Psoas muscle (tissue), 7 donors: ENCODE measurements at regions not wholly inside any gene's neighbourhood (a gene's known extent, or its start where the extent isn't known, plus 50 kb on each side); places are given as distances from the start of the nearest gene placed in this dataset.

Source experiments
- ATAC-seq, 4 donors: fragments of 200-7000 bp; cut with Tn5 transposase; one replicate each; pipeline ENCODE4 v1.9.1; 2020; ENCODE audit warnings: moderate library complexity in 3 of 4, mild to moderate bottlenecking in 2 of 4
- DNase-seq, 2 donors: peaks; one replicate each; pipeline ENCODE4 v3.0.0-alpha.2; 2020
- H3K27ac ChIP-seq: fragments of 200-600 bp; one replicate; pipeline ENCODE4 v1.8.0; 2022
- H3K27me3 ChIP-seq, 3 donors: fragments of 200-600 bp in 1 of 3; one replicate each; pipeline versions ENCODE4 v1.6.1 to v1.8.0; 2013 to 2022; ENCODE audit warnings: low read length in 2 of 3, mild to moderate bottlenecking in 2 of 3, moderate library complexity in 1 of 3; ENCODE audit not compliant: insufficient read depth in 3 of 3
- H3K36me3 ChIP-seq, 2 donors: fragments of 200-600 bp in 1 of 2; one replicate each; pipeline versions ENCODE4 v1.6.1 to v1.8.0; 2013 to 2022; ENCODE audit warnings: low read depth in 1 of 2, mild to moderate bottlenecking in 1 of 2, moderate library complexity in 1 of 2; ENCODE audit not compliant: insufficient read depth in 1 of 2
- H3K4me1 ChIP-seq: fragments of 200-600 bp; one replicate; pipeline ENCODE4 v1.8.0; 2022
- H3K4me3 ChIP-seq: fragments of 200-600 bp; one replicate; pipeline ENCODE4 v1.8.0; 2022; ENCODE audit warnings: mild to moderate bottlenecking
- H3K9me3 ChIP-seq: fragments of 200-600 bp; one replicate; pipeline ENCODE4 v1.8.0; 2022
- WGBS, 3 donors: extraction: QIAGEN DNeasy Blood & Tissue Kit; methylation state at CpG; one replicate each; pipeline versions ENCODE4 v1.1.6 to v1.1.7; 2013; 5-methylcytosine and 5-hydroxymethylcytosine counted together
- intact Hi-C, 2 donors: fragments of 100-400 bp; cut with DNase I; formaldehyde crosslinking; loops; one replicate each; pipeline versions ENCODE4 v1.11.0 to v1.14.2; 2022
- TF ChIP-seq, protein P1 (sequence below): fragments of 200-600 bp; IDR thresholded peaks from one replicate; pipeline ENCODE4 v1.8.0; 2022; ENCODE audit warnings: antibody characterized with exemption
- donor health status: healthy with polysubstance abuse.
- donor health status: DM: no; HTN: no; CAD: no; lungs with moderate emphysema.
- donor health status: Bipolar disorder and iron deficiency.
- donor health status: healthy.
- donor health status: DM: yes; HTN: yes; CAD: no.
- donor health status: DM: no; HTN: no; CAD: no.
- donor health status: DM: yes; HTN: yes; CAD: no.

DNA sequence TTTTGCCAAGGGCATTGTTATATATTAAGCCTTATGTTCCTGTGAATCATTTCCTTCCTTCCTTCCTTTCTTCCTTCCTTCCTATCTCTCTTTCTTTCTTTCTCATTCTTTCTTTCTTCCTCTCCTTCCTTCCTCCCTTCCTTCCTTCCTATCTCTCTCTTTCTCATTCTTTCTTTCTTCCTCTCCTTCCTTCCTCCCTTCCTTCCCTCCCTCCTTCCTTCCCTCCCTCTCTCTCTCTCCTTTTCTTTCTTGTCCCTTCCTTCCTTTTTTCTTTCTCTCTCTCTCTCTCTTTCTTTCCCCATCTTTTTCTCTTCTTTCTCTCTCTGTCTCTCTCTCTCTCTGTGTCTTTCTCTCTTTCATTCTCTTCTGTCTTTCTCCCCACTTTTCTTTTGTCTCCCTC, 226.6 kb downstream of the ETNK1 start:
- no peak for DNase-seq
- intact Hi-C loops, result no loop called here
- no peak overlapping the region for H3K4me3 ChIP-seq
- H3K27ac ChIP-seq, result no peak overlapping the region
- H3K4me1 ChIP-seq, result no peaks in the 10 kb centered on the region
- no peaks in the 10 kb centered on the region for H3K36me3 ChIP-seq
- H3K9me3 ChIP-seq, result no peaks in the 10 kb centered on the region
- H3K27me3 ChIP-seq, result no peaks in the 10 kb centered on the region
- TF ChIP-seq, protein P1, sequence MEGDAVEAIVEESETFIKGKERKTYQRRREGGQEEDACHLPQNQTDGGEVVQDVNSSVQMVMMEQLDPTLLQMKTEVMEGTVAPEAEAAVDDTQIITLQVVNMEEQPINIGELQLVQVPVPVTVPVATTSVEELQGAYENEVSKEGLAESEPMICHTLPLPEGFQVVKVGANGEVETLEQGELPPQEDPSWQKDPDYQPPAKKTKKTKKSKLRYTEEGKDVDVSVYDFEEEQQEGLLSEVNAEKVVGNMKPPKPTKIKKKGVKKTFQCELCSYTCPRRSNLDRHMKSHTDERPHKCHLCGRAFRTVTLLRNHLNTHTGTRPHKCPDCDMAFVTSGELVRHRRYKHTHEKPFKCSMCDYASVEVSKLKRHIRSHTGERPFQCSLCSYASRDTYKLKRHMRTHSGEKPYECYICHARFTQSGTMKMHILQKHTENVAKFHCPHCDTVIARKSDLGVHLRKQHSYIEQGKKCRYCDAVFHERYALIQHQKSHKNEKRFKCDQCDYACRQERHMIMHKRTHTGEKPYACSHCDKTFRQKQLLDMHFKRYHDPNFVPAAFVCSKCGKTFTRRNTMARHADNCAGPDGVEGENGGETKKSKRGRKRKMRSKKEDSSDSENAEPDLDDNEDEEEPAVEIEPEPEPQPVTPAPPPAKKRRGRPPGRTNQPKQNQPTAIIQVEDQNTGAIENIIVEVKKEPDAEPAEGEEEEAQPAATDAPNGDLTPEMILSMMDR, result no peak
- ATAC-seq, result no peak

DNA sequence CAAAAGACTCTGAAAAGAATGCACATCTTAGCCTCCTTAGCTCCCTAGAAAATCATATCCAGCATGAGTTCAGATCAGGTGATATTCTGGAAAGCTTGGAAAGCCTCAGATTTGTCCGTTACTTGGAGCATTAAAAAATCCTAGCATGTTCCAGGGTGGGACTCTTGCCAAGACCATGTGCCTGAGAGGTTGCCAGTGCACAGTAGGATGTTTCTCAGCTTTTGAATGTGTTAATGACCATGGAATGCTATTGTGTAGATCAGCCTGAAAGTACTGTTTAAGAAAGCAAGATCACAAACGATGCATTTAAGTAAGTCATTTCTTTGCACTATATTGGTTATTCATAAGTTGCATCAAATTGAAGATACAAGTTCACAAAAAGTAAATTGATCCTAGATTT, 230.5 kb downstream of the ETNK1 start:
- ATAC-seq, result no peak
- no peaks in the 10 kb centered on the region for H3K9me3 ChIP-seq
- no peaks in the 10 kb centered on the region for H3K27me3 ChIP-seq
- no peaks in the 10 kb centered on the region for H3K36me3 ChIP-seq
- H3K4me1 ChIP-seq, result no peaks in the 10 kb centered on the region
- TF ChIP-seq, protein P1, result no peak
- WGBS, 3 donors, result 43 to 48% (median 44%) methylated on average over 2 of the region's 2 CpGs
- no peak overlapping the region for H3K4me3 ChIP-seq
- no peak overlapping the region for H3K27ac ChIP-seq
- intact Hi-C loops, result no loop called here
- no peak for DNase-seq

- no peak overlapping the region for H3K4me3 ChIP-seq
- no peaks in the 10 kb centered on the region for H3K9me3 ChIP-seq
- ATAC-seq (no peak), DNase-seq (no peak)
- TF ChIP-seq, protein P1, result peak; percentile 39
- no peaks in the 10 kb centered on the region for H3K27me3 ChIP-seq
- no peak overlapping the region for H3K27ac ChIP-seq
- intact Hi-C loops, result no loop called here
- H3K36me3 ChIP-seq, result no peaks in the 10 kb centered on the region
- no peaks in the 10 kb centered on the region for H3K4me1 ChIP-seq
- 0 to 3% (median 1%) methylated on average over 2 of the region's 2 CpGs for WGBS, 3 donors
Observed at GRCh38 chr12:22856178-22856577, 231.2 kb downstream of the ETNK1 start.

DNA sequence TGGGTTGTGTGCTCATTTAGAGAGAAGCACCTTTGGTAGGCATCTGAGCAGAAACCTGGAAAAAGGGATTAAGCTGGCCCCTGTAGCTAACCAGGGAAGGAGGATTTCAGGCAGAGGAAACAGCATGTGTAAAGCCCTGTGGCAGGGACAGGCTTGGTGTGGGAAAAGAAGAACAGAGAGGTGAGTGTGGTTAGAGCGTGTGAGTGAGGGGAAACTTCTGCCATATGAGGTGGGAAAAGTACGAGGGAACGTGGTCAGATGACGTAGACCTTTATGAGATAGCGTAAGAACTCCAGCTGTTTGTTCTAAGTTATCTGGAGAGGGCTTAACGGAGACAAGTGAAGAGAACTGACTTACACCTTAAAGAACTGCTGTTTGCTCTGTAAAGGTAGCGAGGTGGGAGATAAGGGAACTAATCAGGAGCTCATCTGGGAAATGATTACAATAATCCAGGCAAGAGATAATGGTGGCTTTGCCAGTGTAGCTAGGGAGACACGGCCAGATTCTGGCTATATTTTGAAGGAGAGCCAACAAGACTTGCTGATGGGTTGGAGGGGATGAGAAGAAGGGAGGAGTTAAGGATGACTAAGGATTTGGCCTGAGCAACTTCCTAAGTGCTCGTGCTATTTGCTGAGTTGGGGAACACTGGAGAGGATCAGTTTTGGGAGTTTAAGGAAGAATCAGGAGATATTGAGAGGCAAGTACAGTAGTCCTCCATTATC, 234.0 kb downstream of the ETNK1 start:
- intact Hi-C loops, result no loop called here

More for the DNA sequence above, 234.0 kb downstream of the ETNK1 start:
- Histone ChIP-seq H3K36me3 (no peaks in the 10 kb centered on the region), H3K27ac (no peak overlapping the region), H3K4me3 (no peak overlapping the region), H3K9me3 (no peaks in the 10 kb centered on the region), H3K4me1 (no peaks in the 10 kb centered on the region), H3K27me3 (no peaks in the 10 kb centered on the region)
- 60 to 68% (median 62%) methylated on average over 9 of the region's 9 CpGs for WGBS, 3 donors
- ATAC-seq, result no peak
- DNase-seq, result no peak
- TF ChIP-seq, protein P1, result no peak
